ENCODE measurements at regions not wholly inside any gene's neighbourhood (a gene's known extent, or its start where the extent isn't known, plus 50 kb on each side); places are given as distances from the start of the nearest gene placed in this dataset.

- H3K36me3 ChIP-seq (ENCODE audit: insufficient read depth, insufficient read length, low read length): no peaks in the 10 kb centered on the region
- no peaks in the 10 kb centered on the region for H3K4me1 ChIP-seq (ENCODE audit: insufficient read depth, insufficient read length)
- TF ChIP-seq ZNF274 (IDR thresholded peaks at IDR 0.05; ENCODE audit: low read depth, low read length) (no peak), SUZ12 (IDR thresholded peaks at IDR 0.05; ENCODE audit: extremely low read depth, insufficient read depth, insufficient read length) (no peak), YY1 (IDR thresholded peaks at IDR 0.05; ENCODE audit: insufficient read depth, insufficient read length) (no peak)
- no peak overlapping the region for H3K4me3 ChIP-seq (ENCODE audit: insufficient read length, low read depth)
- H3K9me3 ChIP-seq (ENCODE audit: insufficient read depth, low read length): no peaks in the 10 kb centered on the region
- DNase-seq (ENCODE audit: low read depth, low spot score): no peak
- no peak overlapping the region for H3K9ac ChIP-seq (ENCODE audit: insufficient read length, low read depth)
- no peaks in the 10 kb centered on the region for H3K27me3 ChIP-seq (ENCODE audit: insufficient read depth, insufficient read length)
Observed at GRCh38 chr10:36048780-36049179, 406.7 kb upstream of the FZD8 start.

DNA sequence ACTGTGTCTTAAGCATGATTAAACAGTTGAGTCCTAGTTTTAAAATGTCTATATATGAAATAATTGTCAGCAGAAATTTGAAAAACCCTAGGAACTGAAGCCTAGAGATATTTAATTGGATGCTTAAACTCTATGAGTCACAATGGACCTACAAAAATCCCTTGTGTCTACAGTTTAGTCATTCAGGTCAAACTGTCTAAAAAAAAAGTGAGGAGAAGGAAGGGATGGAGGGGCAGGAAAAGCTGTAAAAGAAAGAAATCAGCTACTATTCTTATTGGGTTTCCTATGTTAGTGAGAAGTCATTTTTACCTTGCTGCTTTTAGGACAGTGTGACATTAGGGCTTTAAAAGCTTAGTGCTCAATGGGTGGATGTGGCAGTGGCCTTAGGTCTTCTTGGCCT, 406.1 kb upstream of the FZD8 start:
- Histone ChIP-seq H3K9ac (ENCODE audit: insufficient read length, low read depth) (no peak overlapping the region), H3K4me1 (ENCODE audit: insufficient read depth, insufficient read length) (no peaks in the 10 kb centered on the region)
- TF ChIP-seq ZNF274 (IDR thresholded peaks at IDR 0.05; ENCODE audit: low read depth, low read length) (no peak), YY1 (IDR thresholded peaks at IDR 0.05; ENCODE audit: insufficient read depth, insufficient read length) (no peak), SUZ12 (IDR thresholded peaks at IDR 0.05; ENCODE audit: extremely low read depth, insufficient read depth, insufficient read length) (no peak)

GRCh38 chr10:36042135-36042534, 400.0 kb upstream of the FZD8 start:
- Histone ChIP-seq H3K36me3 (ENCODE audit: insufficient read depth, insufficient read length, low read length) (no peaks in the 10 kb centered on the region), H3K4me1 (ENCODE audit: insufficient read depth, insufficient read length) (no peaks in the 10 kb centered on the region), H3K9ac (ENCODE audit: insufficient read length, low read depth) (no peak overlapping the region), H3K9me3 (ENCODE audit: insufficient read depth, low read length) (no peaks in the 10 kb centered on the region), H3K4me3 (ENCODE audit: insufficient read length, low read depth) (no peak overlapping the region), H3K27me3 (ENCODE audit: insufficient read depth, insufficient read length) (no peaks in the 10 kb centered on the region)
- no peak for TF ChIP-seq ZNF274 (IDR thresholded peaks at IDR 0.05; ENCODE audit: low read depth, low read length)
- TF ChIP-seq YY1 (IDR thresholded peaks at IDR 0.05; ENCODE audit: insufficient read depth, insufficient read length): no peak
- TF ChIP-seq SUZ12 (IDR thresholded peaks at IDR 0.05; ENCODE audit: extremely low read depth, insufficient read depth, insufficient read length): no peak
- DNase-seq (ENCODE audit: low read depth, low spot score): no peak

More for the DNA sequence above, 406.1 kb upstream of the FZD8 start:
- Histone ChIP-seq H3K4me3 (ENCODE audit: insufficient read length, low read depth) (no peak overlapping the region), H3K36me3 (ENCODE audit: insufficient read depth, insufficient read length, low read length) (no peaks in the 10 kb centered on the region), H3K27me3 (ENCODE audit: insufficient read depth, insufficient read length) (no peaks in the 10 kb centered on the region), H3K9me3 (ENCODE audit: insufficient read depth, low read length) (no peaks in the 10 kb centered on the region)
- DNase-seq (ENCODE audit: low read depth, low spot score): no peak

GRCh38 chr10:36038316-36038955, 396.3 kb upstream of the FZD8 start:
- Histone ChIP-seq H3K9ac (ENCODE audit: insufficient read length, low read depth) (no peak overlapping the region), H3K9me3 (ENCODE audit: insufficient read depth, low read length) (no peaks in the 10 kb centered on the region), H3K27me3 (ENCODE audit: insufficient read depth, insufficient read length) (no peaks in the 10 kb centered on the region), H3K4me1 (ENCODE audit: insufficient read depth, insufficient read length) (no peaks in the 10 kb centered on the region), H3K4me3 (ENCODE audit: insufficient read length, low read depth) (no peak overlapping the region), H3K36me3 (ENCODE audit: insufficient read depth, insufficient read length, low read length) (no peaks in the 10 kb centered on the region)
- no peak for DNase-seq (ENCODE audit: low read depth, low spot score)
- no peak for TF ChIP-seq ZNF274 (IDR thresholded peaks at IDR 0.05; ENCODE audit: low read depth, low read length)
- TF ChIP-seq SUZ12 (IDR thresholded peaks at IDR 0.05; ENCODE audit: extremely low read depth, insufficient read depth, insufficient read length): no peak
- no peak for TF ChIP-seq YY1 (IDR thresholded peaks at IDR 0.05; ENCODE audit: insufficient read depth, insufficient read length)

GRCh38 chr10:36036137-36036536, 394.0 kb upstream of the FZD8 start:
- no peak overlapping the region for H3K4me3 ChIP-seq (ENCODE audit: insufficient read length, low read depth)
- H3K4me1 ChIP-seq (ENCODE audit: insufficient read depth, insufficient read length): no peaks in the 10 kb centered on the region
- H3K36me3 ChIP-seq (ENCODE audit: insufficient read depth, insufficient read length, low read length): no peaks in the 10 kb centered on the region
- H3K27me3 ChIP-seq (ENCODE audit: insufficient read depth, insufficient read length): no peaks in the 10 kb centered on the region
- no peak for DNase-seq (ENCODE audit: low read depth, low spot score)
- H3K9ac ChIP-seq (ENCODE audit: insufficient read length, low read depth): no peak overlapping the region
- TF ChIP-seq ZNF274 (IDR thresholded peaks at IDR 0.05; ENCODE audit: low read depth, low read length) (no peak), YY1 (IDR thresholded peaks at IDR 0.05; ENCODE audit: insufficient read depth, insufficient read length) (no peak), SUZ12 (IDR thresholded peaks at IDR 0.05; ENCODE audit: extremely low read depth, insufficient read depth, insufficient read length) (no peak)
- no peaks in the 10 kb centered on the region for H3K9me3 ChIP-seq (ENCODE audit: insufficient read depth, low read length)

- Histone ChIP-seq H3K36me3 (ENCODE audit: insufficient read depth, insufficient read length, low read length) (no peaks in the 10 kb centered on the region), H3K27me3 (ENCODE audit: insufficient read depth, insufficient read length) (no peaks in the 10 kb centered on the region), H3K4me3 (ENCODE audit: insufficient read length, low read depth) (no peak overlapping the region), H3K9me3 (ENCODE audit: insufficient read depth, low read length) (no peaks in the 10 kb centered on the region), H3K9ac (ENCODE audit: insufficient read length, low read depth) (no peak overlapping the region), H3K4me1 (ENCODE audit: insufficient read depth, insufficient read length) (no peaks in the 10 kb centered on the region)
- TF ChIP-seq ZNF274 (IDR thresholded peaks at IDR 0.05; ENCODE audit: low read depth, low read length): no peak
- no peak for TF ChIP-seq SUZ12 (IDR thresholded peaks at IDR 0.05; ENCODE audit: extremely low read depth, insufficient read depth, insufficient read length)
- no peak for TF ChIP-seq YY1 (IDR thresholded peaks at IDR 0.05; ENCODE audit: insufficient read depth, insufficient read length)
- DNase-seq (ENCODE audit: low read depth, low spot score): no peak
Observed at GRCh38 chr10:36033808-36034207, 391.7 kb upstream of the FZD8 start.

DNA sequence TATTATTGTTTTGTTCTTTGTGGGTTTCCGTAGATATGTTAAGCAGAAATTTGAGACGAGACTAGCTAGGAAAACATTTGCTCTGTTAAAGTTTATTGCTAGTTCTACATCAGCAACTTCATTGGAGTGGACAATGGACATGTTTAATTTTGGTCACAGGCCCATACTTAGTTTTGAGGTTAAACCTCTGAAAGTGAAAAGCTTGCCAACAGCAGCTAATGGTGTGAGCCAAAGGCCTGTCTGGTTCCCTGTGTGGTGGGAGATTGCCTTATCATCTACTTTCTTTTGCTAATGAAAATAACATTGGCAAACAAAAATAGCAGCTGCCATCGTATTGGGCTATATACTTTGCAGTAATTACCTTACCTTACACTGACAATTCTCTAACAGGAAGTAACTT, 388.4 kb upstream of the FZD8 start:
- Histone ChIP-seq H3K4me3 (ENCODE audit: insufficient read length, low read depth) (no peak overlapping the region), H3K4me1 (ENCODE audit: insufficient read depth, insufficient read length) (no peaks in the 10 kb centered on the region), H3K27me3 (ENCODE audit: insufficient read depth, insufficient read length) (no peaks in the 10 kb centered on the region), H3K36me3 (ENCODE audit: insufficient read depth, insufficient read length, low read length) (no peaks in the 10 kb centered on the region), H3K9me3 (ENCODE audit: insufficient read depth, low read length) (no peaks in the 10 kb centered on the region), H3K9ac (ENCODE audit: insufficient read length, low read depth) (no peak overlapping the region)
- TF ChIP-seq ZNF274 (IDR thresholded peaks at IDR 0.05; ENCODE audit: low read depth, low read length): no peak
- TF ChIP-seq SUZ12 (IDR thresholded peaks at IDR 0.05; ENCODE audit: extremely low read depth, insufficient read depth, insufficient read length): no peak
- TF ChIP-seq YY1 (IDR thresholded peaks at IDR 0.05; ENCODE audit: insufficient read depth, insufficient read length): no peak
- no peak for DNase-seq (ENCODE audit: low read depth, low spot score)

Measured in NT2/D1 (cell line).